Lower lobe of right lung (tissue), 2 donors: ENCODE measurements at regions not wholly inside any gene's neighbourhood (a gene's known extent, or its start where the extent isn't known, plus 50 kb on each side); places are given as distances from the start of the nearest gene placed in this dataset.

Source experiments
- ATAC-seq, 2 donors: fragments of 200-7000 bp; cut with Tn5 transposase; one replicate each; pipeline ENCODE4 v1.9.1; 2020 to 2022; ENCODE audit warnings: mild to moderate bottlenecking in 2 of 2, moderate library complexity in 2 of 2
- DNase-seq: peaks from one replicate; pipeline ENCODE4 v3.0.0-alpha.2; 2020
- H3K27ac ChIP-seq: fragments of 200-600 bp; one replicate; pipeline ENCODE4 v1.8.0; 2022
- H3K27me3 ChIP-seq: fragments of 200-600 bp; one replicate; pipeline ENCODE4 v1.8.0; 2022; ENCODE audit warnings: low read depth
- H3K36me3 ChIP-seq: fragments of 200-600 bp; one replicate; pipeline ENCODE4 v1.8.0; 2022; ENCODE audit warnings: mild to moderate bottlenecking
- H3K4me1 ChIP-seq: fragments of 200-600 bp; one replicate; pipeline ENCODE4 v1.8.0; 2022
- H3K4me3 ChIP-seq: fragments of 200-600 bp; one replicate; pipeline ENCODE4 v1.8.0; 2022; ENCODE audit warnings: mild to moderate bottlenecking
- H3K9me3 ChIP-seq: fragments of 200-600 bp; one replicate; pipeline ENCODE4 v1.8.0; 2022
- CTCF ChIP-seq: fragments of 200-600 bp; IDR thresholded peaks from one replicate; pipeline ENCODE4 v1.8.0; 2022; ENCODE audit warnings: antibody characterized with exemption, mild to moderate bottlenecking
- intact Hi-C: fragments of 100-400 bp; cut with DNase I; formaldehyde crosslinking; loops from one replicate; pipeline ENCODE4 v1.11.0; 2022
- donor health status: DM: no; HTN: yes; CAD: no; lungs with severe emphysema.

- DNase-seq (no peak), ATAC-seq (no peak)
- no peaks in the 10 kb centered on the region for H3K9me3 ChIP-seq
- H3K36me3 ChIP-seq: no peaks in the 10 kb centered on the region
- no peak for TF ChIP-seq CTCF
- no peak overlapping the region for H3K4me3 ChIP-seq
- H3K27me3 ChIP-seq: no peaks in the 10 kb centered on the region
- H3K27ac ChIP-seq: no peak overlapping the region
- H3K4me1 ChIP-seq: peaks cover 64% of the 10 kb centered on the region
- intact Hi-C loops: no loop called here
Observed at GRCh38 chr20:50343490-50344179, 153.0 kb downstream of the CEBPB start.

- Histone ChIP-seq H3K4me3 (no peak overlapping the region), H3K27ac (peak overlapping the region; percentile 78), H3K9me3 (no peaks in the 10 kb centered on the region), H3K36me3 (no peaks in the 10 kb centered on the region), H3K27me3 (no peaks in the 10 kb centered on the region), H3K4me1 (peaks cover 62% of the 10 kb centered on the region)
- DNase-seq (no peak), ATAC-seq (no peak)
- TF ChIP-seq CTCF: peak; percentile 25
- intact Hi-C loops: no loop called here
Observed at GRCh38 chr20:50344232-50345071, 153.8 kb downstream of the CEBPB start.

GRCh38 chr20:50345712-50346373, 155.2 kb downstream of the CEBPB start:
- no peaks in the 10 kb centered on the region for H3K9me3 ChIP-seq
- H3K4me3 ChIP-seq: peak overlapping the region; percentile 8
- peak overlapping the region; percentile 78 for H3K27ac ChIP-seq
- intact Hi-C loops: no loop called here
- no peak for DNase-seq
- no peak for ATAC-seq
- H3K4me1 ChIP-seq: peaks cover 51% of the 10 kb centered on the region
- H3K36me3 ChIP-seq: no peaks in the 10 kb centered on the region
- TF ChIP-seq CTCF: no peak
- no peaks in the 10 kb centered on the region for H3K27me3 ChIP-seq

GRCh38 chr20:50346374-50347283, 156.0 kb downstream of the CEBPB start:
- TF ChIP-seq CTCF: no peak
- peak; percentile 88 for DNase-seq
- Histone ChIP-seq H3K4me1 (peaks cover 51% of the 10 kb centered on the region), H3K27ac (peak overlapping the region; percentile 78), H3K9me3 (no peaks in the 10 kb centered on the region), H3K27me3 (no peaks in the 10 kb centered on the region), H3K4me3 (peak overlapping the region; percentile 8), H3K36me3 (no peaks in the 10 kb centered on the region)
- ATAC-seq: peak; percentile 60 to 72
- intact Hi-C loops: no loop called here
